H1 (cell line): ENCODE measurements at regions not wholly inside any gene's neighbourhood (a gene's known extent, or its start where the extent isn't known, plus 50 kb on each side); places are given as distances from the start of the nearest gene placed in this dataset.

Source experiments
- CTCF ChIA-PET: fragments of 300-600 bp; sonication (Branson Sonifier 250); formaldehyde crosslinking; loops from one replicate; lab custom pipeline; 2021; ENCODE audit not compliant: partially characterized antibody; lab: Charles Lee
- POLR2A ChIA-PET: fragments of 300-600 bp; sonication (Branson Sonifier 250); formaldehyde crosslinking; loops from one replicate; lab custom pipeline; 2021; ENCODE audit warnings: inconsistent platforms; ENCODE audit not compliant: partially characterized antibody; lab: Charles Lee
- DNase-seq, 2 experiments: peaks; one replicate each; pipeline versions ENCODE4 v3.0.0 to v3.0.0-alpha.2; 2010 to 2022; ENCODE audit warnings: low spot score in 2 of 2, low read depth in 1 of 2, mixed read lengths in 1 of 2
- FAIRE-seq: peaks from 2 replicates; lab custom pipeline; 2011; peaks lifted over from hg19 to GRCh38; lab: Jason Lieb, UNC
- H2AFZ ChIP-seq: 2 replicates; pipeline ENCODE4 v1.8.1; 2012; ENCODE audit warnings: low read length, inconsistent platforms
- H2AK5ac ChIP-seq: 2 replicates; pipeline ENCODE4 v1.6.1; 2013; ENCODE audit warnings: low read depth, low read length
- H2BK120ac ChIP-seq: replicated peaks from 2 replicates; pipeline ENCODE3; 2013; ENCODE audit warnings: low read depth, low read length, inconsistent platforms
- H2BK12ac ChIP-seq: 2 replicates; pipeline ENCODE4 v1.6.1; 2013; ENCODE audit warnings: low read depth, low read length
- H2BK15ac ChIP-seq: 2 replicates; pipeline ENCODE4 v1.6.1; 2013; ENCODE audit warnings: low read length
- H2BK20ac ChIP-seq: 2 replicates; pipeline ENCODE4 v1.6.1; 2013; ENCODE audit warnings: low read length
- H2BK5ac ChIP-seq: 2 replicates; pipeline ENCODE4 v1.6.1; 2013; ENCODE audit warnings: low read depth, low read length
- H3K14ac ChIP-seq: 2 replicates; pipeline ENCODE4 v1.6.1; 2013; ENCODE audit warnings: inconsistent platforms; ENCODE audit not compliant: insufficient read length
- H3K18ac ChIP-seq: 2 replicates; pipeline ENCODE4 v1.6.1; 2013; ENCODE audit warnings: low read length; ENCODE audit errors: extremely low read depth
- H3K23ac ChIP-seq: 2 replicates; pipeline ENCODE4 v1.6.1; 2013; ENCODE audit warnings: inconsistent platforms; ENCODE audit not compliant: insufficient read length
- H3K23me2 ChIP-seq: 2 replicates; pipeline ENCODE4 v1.6.1; 2013; ENCODE audit warnings: low read depth, low read length
- H3K27ac ChIP-seq: 2 replicates; pipeline ENCODE4 v1.6.1; 2011; ENCODE audit warnings: low read depth, low read length, inconsistent platforms
- H3K27me3 ChIP-seq, 4 experiments: replicated peaks in 1 of 4; 1 replicate in 1 of 4; 2 replicates in 3 of 4; pipeline versions ENCODE4 v1.6.1 to v1.8.1; 2011 to 2013; ENCODE audit warnings: low read length in 3 of 4, mild to moderate bottlenecking in 3 of 4, inconsistent platforms in 2 of 4, mixed read lengths in 2 of 4, moderate library complexity in 1 of 4; ENCODE audit not compliant: control insufficient read depth in 3 of 4, insufficient read depth in 3 of 4; ENCODE audit errors: extremely low read depth in 1 of 4
- H3K36me3 ChIP-seq, 4 experiments: 2 replicates each; pipeline versions ENCODE4 v1.6.1 to v1.8.1; 2011 to 2013; ENCODE audit warnings: mild to moderate bottlenecking in 4 of 4, low read length in 3 of 4, moderate library complexity in 2 of 4, control low read depth in 1 of 4, inconsistent platforms in 1 of 4; ENCODE audit not compliant: insufficient read depth in 4 of 4, control insufficient read depth in 2 of 4
- H3K4ac ChIP-seq: replicated peaks from 2 replicates; pipeline ENCODE3; 2013; ENCODE audit warnings: low read length, low read depth, mixed read lengths, inconsistent platforms; ENCODE audit not compliant: insufficient read length
- H3K4me1 ChIP-seq, 4 experiments: replicated peaks in 1 of 4; 1 replicate in 1 of 4; 2 replicates in 3 of 4; pipeline versions ENCODE4 v1.6.1 to v1.8.1; 2011 to 2013; ENCODE audit warnings: low read length in 3 of 4, inconsistent platforms in 2 of 4, mixed read lengths in 1 of 4; ENCODE audit not compliant: insufficient read depth in 4 of 4, control insufficient read depth in 3 of 4
- H3K4me2 ChIP-seq, 2 experiments: 2 replicates each; pipeline versions ENCODE4 v1.6.1 to v1.8.1; 2011 to 2013; ENCODE audit warnings: low read depth in 2 of 2, low read length in 2 of 2, control low read depth in 1 of 2, inconsistent platforms in 1 of 2, mild to moderate bottlenecking in 1 of 2; ENCODE audit not compliant: insufficient read depth in 1 of 2
- H3K4me3 ChIP-seq, 4 experiments: fragments of 200-600, 300-600 bp in 1 of 4; sonication (generic), shearing (Covaris generic), sonication (Bioruptor Twin) in 1 of 4; 2 replicates each; pipeline versions ENCODE4 v1.5.1 to v1.8.1; 2011 to 2016; ENCODE audit warnings: low read length in 4 of 4, low read depth in 3 of 4, control low read depth in 2 of 4, inconsistent platforms in 2 of 4, mild to moderate bottlenecking in 2 of 4, mixed read lengths in 1 of 4, moderate library complexity in 1 of 4; ENCODE audit not compliant: insufficient read depth in 2 of 4; ENCODE audit errors: extremely low read depth in 1 of 4
- H3K56ac ChIP-seq: replicated peaks from 2 replicates; pipeline ENCODE3; 2013; ENCODE audit warnings: low read depth, mild to moderate bottlenecking, mixed read lengths, low read length, inconsistent platforms; ENCODE audit not compliant: insufficient read length
- H3K79me1 ChIP-seq: 2 replicates; pipeline ENCODE4 v1.6.1; 2013; ENCODE audit warnings: low read depth, low read length, control low read depth
- H3K79me2 ChIP-seq, 2 experiments: 2 replicates each; pipeline versions ENCODE4 v1.6.1 to v1.8.1; 2012 to 2013; ENCODE audit warnings: low read length in 2 of 2, mild to moderate bottlenecking in 2 of 2, inconsistent platforms in 1 of 2; ENCODE audit not compliant: insufficient read depth in 2 of 2, control insufficient read depth in 1 of 2
- H3K9ac ChIP-seq, 4 experiments: replicated peaks in 1 of 4; 1 replicate in 1 of 4; 2 replicates in 3 of 4; pipeline versions ENCODE4 v1.6.1 to v1.8.1; 2011 to 2013; ENCODE audit warnings: low read depth in 3 of 4, low read length in 3 of 4, control low read depth in 2 of 4, mild to moderate bottlenecking in 2 of 4, moderate library complexity in 2 of 4, inconsistent platforms in 1 of 4; ENCODE audit errors: extremely low read depth in 1 of 4
- H3K9me3 ChIP-seq, 2 experiments: 2 replicates each; pipeline versions ENCODE4 v1.6.1 to v1.8.1; 2012 to 2013; ENCODE audit warnings: mild to moderate bottlenecking in 2 of 2, moderate library complexity in 2 of 2, control low read depth in 1 of 2, inconsistent platforms in 1 of 2, low read depth in 1 of 2, low read length in 1 of 2, mixed read lengths in 1 of 2; ENCODE audit not compliant: insufficient read depth in 2 of 2
- H4K20me1 ChIP-seq, 2 experiments: replicated peaks in 1 of 2; 2 replicates each; pipeline versions ENCODE3 to v1.8.1; 2011 to 2013; ENCODE audit warnings: inconsistent platforms in 2 of 2, low read length in 2 of 2, mild to moderate bottlenecking in 1 of 2; ENCODE audit not compliant: insufficient read depth in 2 of 2, control insufficient read depth in 1 of 2
- H4K5ac ChIP-seq: 2 replicates; pipeline ENCODE4 v1.6.1; 2013; ENCODE audit warnings: low read length, low read depth, mixed read lengths, inconsistent platforms; ENCODE audit not compliant: insufficient read length
- H4K8ac ChIP-seq: 2 replicates; pipeline ENCODE4 v1.8.0; 2013; ENCODE audit warnings: mild to moderate bottlenecking, moderate library complexity, low read length, inconsistent platforms; ENCODE audit not compliant: insufficient read depth; ENCODE audit errors: extremely low read depth
- H4K91ac ChIP-seq: replicated peaks from 2 replicates; pipeline ENCODE3; 2013; ENCODE audit warnings: low read length, mixed read lengths, inconsistent platforms; ENCODE audit not compliant: insufficient read length
- FOSL1 ChIP-seq: IDR thresholded peaks from 2 replicates; pipeline ENCODE4 v1.6.1; 2011; ENCODE audit warnings: mild to moderate bottlenecking, low read depth, low read length, moderate library complexity; ENCODE audit not compliant: insufficient read depth
- WGBS, 2 experiments: shearing (Covaris generic) in 1 of 2; methylation state at CpG; one replicate each; pipeline versions ENCODE4 v1.1.6 to v1.1.7; 2013 to 2015; ENCODE audit warnings: low lambda C conversion rate in 2 of 2, mixed read lengths in 2 of 2, inconsistent platforms in 1 of 2, low coverage in 1 of 2, missing lambda C conversion rate in 1 of 2; ENCODE audit not compliant: insufficient replicate concordance in 2 of 2, insufficient coverage in 1 of 2, insufficient read length in 1 of 2; ENCODE audit errors: extremely low coverage in 1 of 2, missing lambda C conversion rate in 1 of 2; 5-methylcytosine and 5-hydroxymethylcytosine counted together

DNA sequence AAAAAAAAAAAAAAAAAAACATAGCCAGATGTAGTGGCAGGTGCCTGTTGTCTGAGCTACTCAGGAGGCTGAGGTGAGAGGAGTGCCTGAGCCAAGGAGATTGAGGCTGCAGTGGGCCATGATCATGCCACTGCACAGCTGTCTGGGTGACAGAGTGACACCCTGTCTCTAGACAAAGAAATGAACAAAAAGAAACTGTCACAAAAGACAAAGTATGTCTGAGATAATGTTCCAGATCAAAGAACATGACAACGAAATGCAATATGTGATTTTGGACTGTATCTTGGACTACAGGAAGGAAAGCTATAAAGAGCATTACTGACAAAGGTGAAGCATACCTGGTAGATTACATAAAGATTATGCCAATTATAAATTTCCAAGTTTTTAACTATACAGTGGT lies 862.8 kb downstream of the ROBO2 start:
- no peak overlapping the region for H2BK15ac ChIP-seq
- H3K14ac ChIP-seq, result no peak overlapping the region
- no peak overlapping the region for H2BK12ac ChIP-seq
- no peak overlapping the region for H3K4ac ChIP-seq
- no peak overlapping the region for H3K4me2 ChIP-seq
- H3K27me3 ChIP-seq, result no peaks in the 10 kb centered on the region
- no peak overlapping the region for H2BK20ac ChIP-seq
- no peak overlapping the region for H4K8ac ChIP-seq
- no peak overlapping the region for H2AK5ac ChIP-seq
- H3K23me2 ChIP-seq, result no peaks in the 10 kb centered on the region
- no peak overlapping the region for H3K56ac ChIP-seq
- H3K9me3 ChIP-seq, result no peaks in the 10 kb centered on the region
- H3K36me3 ChIP-seq, result no peaks in the 10 kb centered on the region
- H4K20me1 ChIP-seq, result no peaks in the 10 kb centered on the region
- no peak overlapping the region for H3K18ac ChIP-seq
- no peak overlapping the region for H4K5ac ChIP-seq
- no peak overlapping the region for H4K91ac ChIP-seq
- H3K23ac ChIP-seq, result no peak overlapping the region
- CTCF ChIA-PET, result no interaction called here
- no peak overlapping the region for H3K9ac ChIP-seq
- no peak overlapping the region for H2BK120ac ChIP-seq
- H2AFZ ChIP-seq, result no peak overlapping the region
- no peaks in the 10 kb centered on the region for H3K4me1 ChIP-seq
- H3K27ac ChIP-seq, result no peak overlapping the region
- no peak overlapping the region for H3K4me3 ChIP-seq
- H3K79me1 ChIP-seq, result no peaks in the 10 kb centered on the region
- DNase-seq (no peak), FAIRE-seq (no peak)
- no peak overlapping the region for H2BK5ac ChIP-seq
- no peaks in the 10 kb centered on the region for H3K79me2 ChIP-seq
- POLR2A ChIA-PET, result no interaction called here
- WGBS, 2 experiments, result 94% methylated on average over 1 of the region's 1 CpG; no CpG with 5 or more reads in 1 of the 2 experiments
- no peak for TF ChIP-seq FOSL1
